PC-9 (cell line): ENCODE measurements at regions not wholly inside any gene's neighbourhood (a gene's known extent, or its start where the extent isn't known, plus 50 kb on each side); places are given as distances from the start of the nearest gene placed in this dataset.

Experiments
- BruUV-seq: library from RNA; stranded (reverse); fragments of 400-500 nt; replicated peaks from 2 replicates; lab custom pipeline; 2021; lab: Mats Ljungman, UMichigan
- CTCF ChIA-PET: fragments of 300-600 bp; sonication (Branson Sonifier 250); formaldehyde crosslinking; loops from one replicate; lab custom pipeline; 2022; ENCODE audit warnings: antibody characterized with exemption; lab: Charles Lee
- POLR2A ChIA-PET: fragments of 300-600 bp; sonication (Branson Sonifier 250); formaldehyde crosslinking; loops from one replicate; lab custom pipeline; 2022; ENCODE audit warnings: antibody characterized with exemption; ENCODE audit not compliant: unreplicated experiment; lab: Charles Lee
- DNase-seq, 2 experiments: peaks; one replicate each; pipeline versions ENCODE4 v3.0.0 to v3.0.0-alpha.2; 2015 to 2022; ENCODE audit warnings: mixed read lengths in 1 of 2
- H2AFZ ChIP-seq: fragments of 200-600 bp; sonication (generic); 2 replicates; pipeline ENCODE4 v1.8.1; 2017; ENCODE audit warnings: antibody characterized with exemption
- H3F3A ChIP-seq: fragments of 200-600 bp; sonication (generic); 2 replicates; pipeline ENCODE4 v1.8.1; 2017; ENCODE audit warnings: antibody characterized with exemption, mild to moderate bottlenecking, low read depth; ENCODE audit not compliant: insufficient read depth
- H3K27ac ChIP-seq: fragments of 200-600 bp; sonication (generic); 2 replicates; pipeline ENCODE4 v1.6.1; 2016; ENCODE audit warnings: mixed run types
- H3K27me3 ChIP-seq: fragments of 200-600 bp; sonication (generic); 2 replicates; pipeline ENCODE4 v1.6.1; 2016; ENCODE audit warnings: low read depth, mixed run types; ENCODE audit not compliant: insufficient read depth
- H3K36me3 ChIP-seq: fragments of 200-600 bp; sonication (generic); 2 replicates; pipeline ENCODE4 v1.6.1; 2016; ENCODE audit warnings: low read depth, mixed run types
- H3K4me1 ChIP-seq: fragments of 200-600 bp; sonication (generic); replicated peaks from 2 replicates; pipeline ENCODE4 v1.6.1; 2016; ENCODE audit warnings: mixed run types; ENCODE audit not compliant: insufficient read depth
- H3K4me2 ChIP-seq: fragments of 200-600 bp; sonication (generic); 2 replicates; pipeline ENCODE4 v1.6.1; 2017; ENCODE audit warnings: mixed run types
- H3K4me3 ChIP-seq: fragments of 200-600 bp; sonication (generic); 2 replicates; pipeline ENCODE4 v1.6.1; 2016; ENCODE audit warnings: mixed run types
- H3K79me2 ChIP-seq: fragments of 200-600 bp; sonication (generic); 2 replicates; pipeline ENCODE4 v1.6.1; 2017; ENCODE audit warnings: low read depth, mixed run types
- H3K9me2 ChIP-seq: fragments of 200-600 bp; sonication (generic); 2 replicates; pipeline ENCODE4 v1.8.1; 2017; ENCODE audit warnings: mild to moderate bottlenecking; ENCODE audit not compliant: insufficient read depth
- H3K9me3 ChIP-seq: fragments of 200-600 bp; sonication (generic); 2 replicates; pipeline ENCODE4 v1.8.1; 2016; ENCODE audit warnings: low read depth; ENCODE audit not compliant: insufficient read depth
- H4K20me1 ChIP-seq: fragments of 200-600 bp; sonication (generic); 2 replicates; pipeline ENCODE4 v1.8.1; 2017; ENCODE audit not compliant: insufficient read depth
- CTCF ChIP-seq: fragments of 200-600 bp; sonication (generic); conservative IDR thresholded peaks from 2 replicates; pipeline ENCODE4 v1.6.1; 2017; ENCODE audit warnings: mixed run types, antibody characterized with exemption, mild to moderate bottlenecking, moderate library complexity
- EZH2 ChIP-seq: fragments of 200-600 bp; sonication (generic); IDR thresholded peaks from 2 replicates; pipeline ENCODE4 v1.8.0; 2017; ENCODE audit warnings: antibody characterized with exemption, low read depth
- intact Hi-C: fragments of 100-400 bp; cut with micrococcal nuclease; formaldehyde crosslinking; loops from one replicate; pipeline ENCODE4 v1.10.0; 2022; ENCODE audit not compliant: unreplicated experiment

- Histone ChIP-seq H3K4me2 (no peak overlapping the region), H2AFZ (no peak overlapping the region), H4K20me1 (peaks cover 2% of the 10 kb centered on the region; the same call in 1 of the 2 replicates), H3K9me3 (no peaks in the 10 kb centered on the region), H3F3A (no peaks in the 10 kb centered on the region), H3K27ac (no peak overlapping the region), H3K36me3 (no peaks in the 10 kb centered on the region), H3K27me3 (peaks cover 98% of the 10 kb centered on the region), H3K79me2 (no peaks in the 10 kb centered on the region), H3K9me2 (no peaks in the 10 kb centered on the region), H3K4me3 (no peak overlapping the region), H3K4me1 (no peaks in the 10 kb centered on the region)
- TF ChIP-seq CTCF, result no peak
- no peak for TF ChIP-seq EZH2
- ChIA-PET POLR2A (no interaction called here), CTCF (no interaction called here)
- intact Hi-C loops, result no loop called here
- DNase-seq, result no peak
- BruUV-seq, result no TSS peak
Measured at GRCh38 chr22:48396091-48396784, 1431.4 kb downstream of the BRD1 start.

- no peak for TF ChIP-seq EZH2
- no peak for TF ChIP-seq CTCF
- H3K4me2 ChIP-seq, result no peak overlapping the region
- peaks cover 2% of the 10 kb centered on the region; the same call in 1 of the 2 replicates for H4K20me1 ChIP-seq
- no peak overlapping the region for H3K27ac ChIP-seq
- ChIA-PET POLR2A (no interaction called here), CTCF (no interaction called here)
- H3K9me2 ChIP-seq, result no peaks in the 10 kb centered on the region
- peaks cover 99% of the 10 kb centered on the region for H3K27me3 ChIP-seq
- H3F3A ChIP-seq, result no peaks in the 10 kb centered on the region
- H3K4me3 ChIP-seq, result no peak overlapping the region
- intact Hi-C loops, result no loop called here
- BruUV-seq, result no TSS peak
- no peaks in the 10 kb centered on the region for H3K79me2 ChIP-seq
- H3K36me3 ChIP-seq, result no peaks in the 10 kb centered on the region
- H3K4me1 ChIP-seq, result no peaks in the 10 kb centered on the region
- no peak for DNase-seq
- H2AFZ ChIP-seq, result no peak overlapping the region
- no peaks in the 10 kb centered on the region for H3K9me3 ChIP-seq
Measured at GRCh38 chr22:48395201-48395600, 1432.5 kb downstream of the BRD1 start.

GRCh38 chr22:48394787-48395186, 1432.9 kb downstream of the BRD1 start:
- Histone ChIP-seq H3K27ac (no peak overlapping the region), H3K4me1 (no peaks in the 10 kb centered on the region), H3F3A (no peaks in the 10 kb centered on the region), H2AFZ (no peak overlapping the region), H3K9me3 (no peaks in the 10 kb centered on the region), H3K36me3 (no peaks in the 10 kb centered on the region), H3K4me2 (no peak overlapping the region), H3K27me3 (peaks cover 99% of the 10 kb centered on the region), H3K79me2 (no peaks in the 10 kb centered on the region), H3K9me2 (no peaks in the 10 kb centered on the region), H3K4me3 (no peak overlapping the region), H4K20me1 (peaks cover 2% of the 10 kb centered on the region; the same call in 1 of the 2 replicates)
- POLR2A ChIA-PET, result no interaction called here
- intact Hi-C loops, result no loop called here
- DNase-seq, result no peak
- no TSS peak for BruUV-seq
- TF ChIP-seq CTCF (no peak), EZH2 (no peak)
- CTCF ChIA-PET, result no interaction called here
